CD14-positive monocyte (primary cell): ENCODE measurements at regions not wholly inside any gene's neighbourhood (a gene's known extent, or its start where the extent isn't known, plus 50 kb on each side); places are given as distances from the start of the nearest gene placed in this dataset.

Experiments
- DNase-seq, 3 donors: peaks; one replicate each; pipeline ENCODE4 v3.0.0-alpha.2; 2011 to 2022
- H2AFZ ChIP-seq: 2 replicates; pipeline ENCODE4 v1.6.0; 2012; ENCODE audit warnings: mild to moderate bottlenecking, low read depth, low read length, inconsistent platforms; ENCODE audit not compliant: insufficient read depth, poor library complexity, severe bottlenecking
- H3K27ac ChIP-seq, 2 donors: 1 replicate in 1 of 2; 2 replicates in 1 of 2; pipeline ENCODE4 v1.5.1; 2012 to 2013; ENCODE audit warnings: low read length in 2 of 2, control low read depth in 1 of 2, inconsistent platforms in 1 of 2, low read depth in 1 of 2, mild to moderate bottlenecking in 1 of 2
- H3K27me3 ChIP-seq, 2 donors: one replicate each; pipeline versions ENCODE4 v1.6.0 to v1.6.1; 2011 to 2013; ENCODE audit warnings: low read length in 2 of 2; ENCODE audit not compliant: control insufficient read depth in 2 of 2, insufficient read depth in 2 of 2
- H3K36me3 ChIP-seq, 2 donors: replicated peaks in 1 of 2; 1 replicate in 1 of 2; 2 replicates in 1 of 2; pipeline versions ENCODE4 v1.5.1 to v1.6.1; 2012 to 2013; ENCODE audit warnings: low read length in 2 of 2, control low read depth in 1 of 2, inconsistent platforms in 1 of 2, mild to moderate bottlenecking in 1 of 2; ENCODE audit not compliant: insufficient read depth in 2 of 2, control insufficient read depth in 1 of 2
- H3K4me1 ChIP-seq, 2 donors: 1 replicate in 1 of 2; 2 replicates in 1 of 2; pipeline versions ENCODE4 v1.5.1 to v1.6.1; 2012 to 2013; ENCODE audit warnings: low read length in 2 of 2, control low read depth in 1 of 2, inconsistent platforms in 1 of 2, mild to moderate bottlenecking in 1 of 2, moderate library complexity in 1 of 2; ENCODE audit not compliant: insufficient read depth in 2 of 2, control insufficient read depth in 1 of 2
- H3K4me2 ChIP-seq: replicated peaks from 2 replicates; pipeline ENCODE3; 2012; ENCODE audit warnings: low read length, moderate library complexity, mild to moderate bottlenecking; ENCODE audit not compliant: poor library complexity, severe bottlenecking; ENCODE audit errors: extremely low read depth
- H3K4me3 ChIP-seq, 3 experiments: fragments of 200-600 bp in 1 of 3; sonication (generic) in 1 of 3; replicated peaks in 1 of 3; 1 replicate in 2 of 3; 2 replicates in 1 of 3; pipeline ENCODE4 v1.5.1; 2011 to 2013; ENCODE audit warnings: low read length in 3 of 3, mild to moderate bottlenecking in 3 of 3, control low read depth in 2 of 3, low read depth in 2 of 3, inconsistent platforms in 1 of 3, moderate library complexity in 1 of 3
- H3K79me2 ChIP-seq: 2 replicates; pipeline ENCODE4 v1.6.0; 2012; ENCODE audit warnings: mild to moderate bottlenecking, control low read depth, inconsistent platforms, low read length, moderate library complexity; ENCODE audit not compliant: insufficient read depth
- H3K9ac ChIP-seq: 2 replicates; pipeline ENCODE4 v1.6.0; 2017; ENCODE audit warnings: low read length, mild to moderate bottlenecking; ENCODE audit not compliant: insufficient read depth, poor library complexity, severe bottlenecking
- H3K9me3 ChIP-seq, 2 donors: replicated peaks in 1 of 2; 1 replicate in 1 of 2; 2 replicates in 1 of 2; pipeline versions ENCODE4 v1.5.1 to v1.6.1; 2012 to 2013; ENCODE audit warnings: low read length in 2 of 2, control low read depth in 1 of 2; ENCODE audit not compliant: control insufficient read depth in 1 of 2, insufficient read depth in 1 of 2
- H4K20me1 ChIP-seq: 2 replicates; pipeline ENCODE4 v1.6.0; 2012; ENCODE audit warnings: mild to moderate bottlenecking, low read length, control low read depth, moderate library complexity; ENCODE audit not compliant: insufficient read depth
- H3K27ac Mint-ChIP-seq, 7 donors: one replicate each; pipeline ENCODE4 v1.8.0; 2020; ENCODE audit warnings: mild to moderate bottlenecking in 7 of 7, mixed read lengths in 7 of 7, moderate library complexity in 6 of 7, inconsistent platforms in 2 of 7
- H3K27me3 Mint-ChIP-seq, 3 donors: one replicate each; pipeline ENCODE4 v1.8.0; 2021 to 2022; ENCODE audit warnings: low read depth in 3 of 3, mild to moderate bottlenecking in 3 of 3, mixed read lengths in 3 of 3, moderate library complexity in 3 of 3, inconsistent platforms in 1 of 3
- H3K36me3 Mint-ChIP-seq, 2 donors: one replicate each; pipeline ENCODE4 v1.8.0; 2020; ENCODE audit warnings: mixed read lengths in 2 of 2, inconsistent platforms in 1 of 2, mild to moderate bottlenecking in 1 of 2
- H3K4me1 Mint-ChIP-seq: one replicate; pipeline ENCODE4 v1.8.0; 2020; ENCODE audit warnings: mild to moderate bottlenecking, mixed read lengths
- H3K4me3 Mint-ChIP-seq, 2 donors: one replicate each; pipeline ENCODE4 v1.8.0; 2020; ENCODE audit warnings: mild to moderate bottlenecking in 2 of 2, mixed read lengths in 2 of 2, moderate library complexity in 1 of 2
- H3K9me3 Mint-ChIP-seq, 7 donors: one replicate each; pipeline ENCODE4 v1.8.0; 2020 to 2022; ENCODE audit warnings: mixed read lengths in 7 of 7, mild to moderate bottlenecking in 6 of 7, moderate library complexity in 6 of 7, inconsistent platforms in 2 of 7
- WGBS: methylation state at CpG from one replicate; pipeline ENCODE4 v1.1.5; 2013; ENCODE audit warnings: missing lambda C conversion rate; ENCODE audit not compliant: insufficient coverage; 5-methylcytosine and 5-hydroxymethylcytosine counted together
- intact Hi-C, 2 donors: fragments of 100-400 bp; cut with micrococcal nuclease; formaldehyde crosslinking; loops; one replicate each; pipeline versions ENCODE4 v1.15.0 to v1.15.1; 2023
- TF ChIP-seq, protein P1 (sequence below): fragments of 200-600 bp; IDR thresholded peaks from one replicate; pipeline ENCODE4 v1.8.0; 2022; ENCODE audit warnings: antibody characterized with exemption, mild to moderate bottlenecking

DNA sequence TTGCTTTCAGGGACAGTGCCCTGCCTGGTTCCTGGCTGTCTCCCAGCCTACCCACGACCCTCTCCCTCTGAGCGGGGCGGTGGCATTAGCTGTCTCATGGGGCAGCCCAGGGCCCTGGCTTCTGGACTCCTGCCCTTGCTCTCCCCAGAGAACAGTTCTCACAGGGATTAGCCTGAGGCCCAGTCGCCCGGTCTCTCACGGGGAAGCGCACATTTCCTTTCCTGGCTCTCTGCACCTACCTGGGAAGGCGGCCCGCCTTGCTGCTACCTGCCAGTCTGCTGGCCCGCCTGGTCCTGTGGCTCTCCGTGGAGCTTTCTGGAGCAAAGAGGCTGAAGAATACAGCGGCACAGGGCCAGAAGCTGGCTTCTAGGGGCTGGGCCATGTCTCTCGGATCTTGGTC lies 128.4 kb downstream of the FHDC1 start:
- Histone ChIP-seq H4K20me1 (no peaks in the 10 kb centered on the region), H3K4me3 (no peak overlapping the region), H3K9me3 (no peaks in the 10 kb centered on the region), H3K9ac (no peak overlapping the region), H3K4me1 (no peaks in the 10 kb centered on the region), H3K27ac (no peak overlapping the region), H2AFZ (no peak overlapping the region), H3K27me3 (no peaks in the 10 kb centered on the region), H3K4me2 (no peak overlapping the region), H3K36me3 (no peaks in the 10 kb centered on the region), H3K79me2 (no peaks in the 10 kb centered on the region)
- DNase-seq = no peak
- peaks cover 0 to 2% (median 1%) of the 10 kb centered on the region in 3 donors for H3K27me3 Mint-ChIP-seq
- H3K4me3 Mint-ChIP-seq = no peak overlapping the region
- 93% methylated on average over 13 of the region's 13 CpGs for WGBS
- no peaks in the 10 kb centered on the region for H3K4me1 Mint-ChIP-seq
- H3K36me3 Mint-ChIP-seq = no peaks in the 10 kb centered on the region
- intact Hi-C loops = no loop called here
- TF ChIP-seq, protein P1, sequence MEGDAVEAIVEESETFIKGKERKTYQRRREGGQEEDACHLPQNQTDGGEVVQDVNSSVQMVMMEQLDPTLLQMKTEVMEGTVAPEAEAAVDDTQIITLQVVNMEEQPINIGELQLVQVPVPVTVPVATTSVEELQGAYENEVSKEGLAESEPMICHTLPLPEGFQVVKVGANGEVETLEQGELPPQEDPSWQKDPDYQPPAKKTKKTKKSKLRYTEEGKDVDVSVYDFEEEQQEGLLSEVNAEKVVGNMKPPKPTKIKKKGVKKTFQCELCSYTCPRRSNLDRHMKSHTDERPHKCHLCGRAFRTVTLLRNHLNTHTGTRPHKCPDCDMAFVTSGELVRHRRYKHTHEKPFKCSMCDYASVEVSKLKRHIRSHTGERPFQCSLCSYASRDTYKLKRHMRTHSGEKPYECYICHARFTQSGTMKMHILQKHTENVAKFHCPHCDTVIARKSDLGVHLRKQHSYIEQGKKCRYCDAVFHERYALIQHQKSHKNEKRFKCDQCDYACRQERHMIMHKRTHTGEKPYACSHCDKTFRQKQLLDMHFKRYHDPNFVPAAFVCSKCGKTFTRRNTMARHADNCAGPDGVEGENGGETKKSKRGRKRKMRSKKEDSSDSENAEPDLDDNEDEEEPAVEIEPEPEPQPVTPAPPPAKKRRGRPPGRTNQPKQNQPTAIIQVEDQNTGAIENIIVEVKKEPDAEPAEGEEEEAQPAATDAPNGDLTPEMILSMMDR = no peak
- H3K9me3 Mint-ChIP-seq = no peaks in the 10 kb centered on the region
- no peak overlapping the region for H3K27ac Mint-ChIP-seq

- H3K27ac Mint-ChIP-seq = peak overlapping the region in 1 of 7 donors; percentile 67
- H3K4me1 Mint-ChIP-seq = no peaks in the 10 kb centered on the region
- TF ChIP-seq, protein P1 = no peak
- Histone ChIP-seq H4K20me1 (no peaks in the 10 kb centered on the region), H3K36me3 (no peaks in the 10 kb centered on the region), H3K27ac (no peak overlapping the region), H3K4me2 (no peak overlapping the region), H2AFZ (no peak overlapping the region), H3K4me3 (no peak overlapping the region), H3K27me3 (no peaks in the 10 kb centered on the region), H3K4me1 (no peaks in the 10 kb centered on the region), H3K9me3 (no peaks in the 10 kb centered on the region), H3K9ac (no peak overlapping the region), H3K79me2 (no peaks in the 10 kb centered on the region)
- peaks cover 0 to 3% (median 1%) of the 10 kb centered on the region in 3 donors for H3K27me3 Mint-ChIP-seq
- no peak for DNase-seq
- no peak overlapping the region for H3K4me3 Mint-ChIP-seq
- WGBS = 92% methylated on average over 2 of the region's 9 CpGs
- no peaks in the 10 kb centered on the region for H3K36me3 Mint-ChIP-seq
- intact Hi-C loops = no loop called here
- H3K9me3 Mint-ChIP-seq = no peaks in the 10 kb centered on the region
These were observed 129.2 kb downstream of the FHDC1 start for GRCh38 chr4:153065276-153065675.
